GM23248 (cell line): ENCODE measurements at regions not wholly inside any gene's neighbourhood (a gene's known extent, or its start where the extent isn't known, plus 50 kb on each side); places are given as distances from the start of the nearest gene placed in this dataset.

ENCODE experiments used
- EZH2 ChIP-seq: fragments of 200-600 bp; sonication (generic); IDR thresholded peaks from 2 replicates; pipeline ENCODE4 v1.6.1; 2018; ENCODE audit warnings: antibody characterized with exemption, mild to moderate bottlenecking; ENCODE audit not compliant: insufficient read depth, poor library complexity, severe bottlenecking
- EZH2phosphoT487 ChIP-seq: fragments of 200-600 bp; sonication (generic); IDR thresholded peaks from 2 replicates; pipeline ENCODE4 v1.6.1; 2018; ENCODE audit warnings: antibody characterized with exemption, moderate library complexity, mild to moderate bottlenecking, low read depth; ENCODE audit not compliant: insufficient read depth

DNA sequence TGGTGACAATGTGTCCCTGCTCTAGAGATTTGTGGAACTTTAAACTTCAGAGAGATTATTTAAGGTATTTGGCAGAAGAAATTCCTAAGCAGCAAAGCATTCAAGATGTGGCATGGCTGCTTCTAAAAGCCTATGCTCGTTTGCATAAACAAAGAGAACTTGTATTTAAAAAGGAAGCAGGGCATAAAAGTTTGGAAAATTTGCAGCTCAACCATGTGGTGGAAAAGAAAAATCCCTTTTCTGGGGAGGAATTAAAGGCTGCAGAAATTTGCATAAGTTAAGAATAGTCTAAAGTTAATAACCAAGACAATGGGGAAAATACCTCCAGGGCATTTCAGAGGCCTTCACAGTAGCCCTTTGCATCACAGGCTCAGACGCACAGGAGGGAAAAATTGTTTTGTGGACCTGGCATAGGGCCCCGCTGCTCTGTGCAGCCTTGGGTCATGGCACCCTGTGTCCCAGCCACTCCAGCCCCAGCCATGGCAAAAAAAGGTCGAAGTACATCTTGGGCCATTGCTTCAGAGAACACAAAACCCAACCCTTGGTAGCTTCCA, 1109.1 kb downstream of the OTOL1 start:
- TF ChIP-seq EZH2 (no peak), EZH2phosphoT487 (no peak)
